ENCODE measurements at regions not wholly inside any gene's neighbourhood (a gene's known extent, or its start where the extent isn't known, plus 50 kb on each side); places are given as distances from the start of the nearest gene placed in this dataset.

DNA sequence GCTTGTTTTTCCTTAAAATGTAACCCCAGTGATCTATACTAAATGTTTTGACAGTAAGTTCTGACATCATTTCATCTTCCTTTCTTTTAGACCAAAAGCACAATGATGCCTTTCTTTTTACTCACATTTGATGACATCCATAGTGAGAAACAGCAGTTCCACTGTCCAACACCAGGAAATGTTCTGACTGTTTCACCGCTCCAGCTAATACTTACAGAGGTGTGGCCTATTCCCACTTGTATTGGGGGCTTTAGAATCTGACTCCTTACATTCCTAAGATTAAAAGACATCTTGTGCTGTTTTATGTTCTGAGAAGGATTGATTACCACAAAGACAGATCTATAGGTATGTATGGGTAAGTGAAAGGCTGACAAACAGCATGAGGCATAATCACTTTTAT lies 1018.2 kb upstream of the PRMT6 start:
- TF ChIP-seq POLR2AphosphoS5 (IDR thresholded peaks at IDR 0.05; ENCODE audit: low read depth, low read length) = no peak
- no peak for TF ChIP-seq POLR2A (IDR thresholded peaks at IDR 0.05; ENCODE audit: low read depth, low read length)
- TF ChIP-seq TAF1 (IDR thresholded peaks at IDR 0.05; ENCODE audit: borderline replicate concordance, low read depth, low read length) = no peak
